IPS-NIHi11 (cell line): ENCODE measurements at regions not wholly inside any gene's neighbourhood (a gene's known extent, or its start where the extent isn't known, plus 50 kb on each side); places are given as distances from the start of the nearest gene placed in this dataset.

Source experiments
- DNase-seq: peaks from one replicate; pipeline ENCODE4 v3.0.0; 2012; ENCODE audit warnings: mixed read lengths, low spot score

DNA sequence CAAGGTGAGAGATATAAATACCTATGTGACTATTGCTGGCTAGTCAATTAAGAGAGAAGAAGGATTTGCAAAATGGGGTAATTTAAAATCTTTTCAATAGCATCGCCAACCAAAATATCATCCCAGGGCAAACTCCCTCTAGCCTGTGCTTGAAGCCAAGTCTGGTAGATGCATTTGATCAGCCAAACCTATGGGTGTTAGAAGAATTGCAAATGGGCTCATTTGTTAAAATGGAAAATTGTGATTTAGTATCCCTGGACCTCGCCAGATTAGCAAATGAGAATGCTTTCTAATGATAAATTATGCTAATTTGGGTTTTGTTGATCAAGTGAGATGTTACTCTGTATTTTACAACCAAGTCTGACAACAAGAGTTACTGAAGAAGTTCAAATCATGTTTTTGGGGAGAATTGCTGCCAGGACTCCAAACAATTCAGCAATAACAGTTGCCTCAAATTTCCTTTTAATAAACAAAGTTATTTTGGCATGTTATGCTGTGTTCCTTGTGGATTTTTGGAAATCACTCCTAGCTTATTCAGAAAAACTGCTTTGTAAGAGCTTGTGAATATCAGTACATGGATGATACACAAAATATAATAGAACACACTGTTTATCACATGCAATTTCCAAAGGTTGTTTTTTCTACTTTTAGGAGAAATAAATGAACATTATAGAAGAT lies 272.5 kb upstream of the PARD3B start:
- DNase-seq, result no peak

- DNase-seq, result no peak
Observed at GRCh38 chr2:204274429-204274828, 270.8 kb upstream of the PARD3B start.

GRCh38 chr2:204274991-204275390 lies 270.3 kb upstream of the PARD3B start:
- DNase-seq, result no peak

- DNase-seq, result no peak
Observed at GRCh38 chr2:204277226-204277625, 268.0 kb upstream of the PARD3B start.

GRCh38 chr2:204278454-204278853 lies 266.8 kb upstream of the PARD3B start:
- no peak for DNase-seq

DNA sequence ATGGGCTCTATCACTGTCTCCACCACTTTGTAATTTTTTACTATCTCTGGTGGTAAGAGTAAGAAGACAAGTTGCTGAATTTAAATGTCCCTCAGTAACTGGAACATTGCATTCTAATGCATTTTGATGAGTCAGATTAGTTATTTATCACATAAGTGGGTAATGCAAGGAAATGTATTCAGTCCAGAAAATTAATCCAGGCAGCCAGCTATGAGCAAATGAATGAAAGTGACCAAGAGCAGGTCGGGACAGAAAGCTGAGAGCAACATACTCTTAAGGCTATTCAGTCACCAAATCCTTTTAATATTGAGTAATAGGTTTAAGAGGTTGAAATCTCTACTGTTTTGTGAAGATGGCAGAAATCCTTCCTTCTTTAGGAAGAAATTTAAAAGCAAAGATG lies 265.5 kb upstream of the PARD3B start:
- no peak for DNase-seq

GRCh38 chr2:204280262-204280668 lies 265.0 kb upstream of the PARD3B start:
- no peak for DNase-seq

DNA sequence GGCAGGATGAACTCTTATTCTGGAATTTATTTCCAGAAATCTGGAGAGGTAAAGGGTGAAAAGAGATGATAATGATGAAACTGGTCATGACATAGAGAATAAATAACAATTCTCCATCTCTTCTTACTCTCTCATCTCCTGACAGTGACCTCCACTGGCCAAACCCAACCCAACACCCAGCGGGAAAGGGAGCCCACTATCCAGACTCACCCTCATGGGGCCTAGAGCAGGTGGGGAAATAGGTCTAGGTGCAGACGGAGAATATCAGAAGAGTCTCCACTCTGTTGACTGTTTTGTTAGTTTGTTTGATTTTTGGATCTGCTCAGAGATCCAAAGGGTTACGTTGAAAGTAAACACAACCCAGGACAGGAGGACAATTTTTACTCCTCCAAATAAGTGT lies 263.2 kb upstream of the PARD3B start:
- no peak for DNase-seq

DNA sequence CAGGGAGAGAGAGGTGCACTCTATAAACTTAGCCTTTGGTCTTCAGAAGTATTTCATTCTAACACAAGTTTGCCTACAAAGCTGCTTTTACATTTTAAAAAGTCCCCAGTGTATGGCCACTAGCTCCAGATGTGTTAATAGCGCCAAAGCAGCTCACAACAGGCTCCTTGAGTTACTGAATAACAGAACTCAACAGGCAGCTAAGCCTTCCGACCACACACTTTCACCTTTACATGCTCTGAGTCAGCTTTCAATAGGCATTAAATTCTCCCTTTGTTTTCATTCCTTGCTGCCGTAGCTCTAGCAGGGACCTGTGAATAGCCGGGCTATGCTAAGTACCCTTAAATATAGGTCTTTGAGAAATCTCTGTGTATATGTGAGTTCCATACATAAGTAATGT lies 262.8 kb upstream of the PARD3B start:
- DNase-seq, result peak; percentile 55

DNA sequence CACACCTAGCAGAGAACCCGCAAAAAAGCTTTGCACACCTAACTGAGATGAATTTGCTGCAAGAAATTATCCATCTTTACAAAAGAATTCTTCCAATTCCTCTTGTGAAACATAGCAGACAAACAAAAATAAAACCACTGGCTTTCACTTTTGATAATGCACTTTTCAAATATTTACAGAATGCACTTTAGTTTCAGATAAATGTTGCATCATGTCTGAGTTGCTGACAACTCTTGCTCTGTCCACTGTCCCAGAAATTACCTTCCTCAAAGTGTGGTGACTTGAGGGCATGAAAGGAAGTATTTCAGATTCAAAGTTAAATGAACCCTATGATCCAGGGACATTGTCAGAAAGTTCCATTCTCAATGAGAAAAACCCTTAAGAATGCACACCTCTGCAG lies 256.2 kb upstream of the PARD3B start:
- no peak for DNase-seq

DNA sequence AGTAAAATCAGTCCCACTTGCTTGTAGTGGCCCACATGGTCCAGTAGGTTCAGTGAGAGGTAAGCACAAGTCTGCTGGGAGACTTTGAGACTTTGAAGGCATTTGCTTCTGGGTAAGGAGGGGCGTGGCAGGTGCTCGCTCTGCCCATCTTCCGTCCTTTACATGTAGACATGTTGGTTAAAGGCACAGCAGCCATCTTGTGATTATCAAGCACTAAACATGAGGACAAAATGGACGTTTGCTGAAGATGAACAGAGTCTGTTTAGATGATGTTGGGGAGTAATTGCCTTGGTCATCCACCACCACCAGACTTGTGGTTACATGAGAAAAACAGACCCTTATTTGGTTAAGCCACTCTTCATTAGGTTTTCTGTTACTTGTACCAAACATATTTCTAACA lies 252.8 kb upstream of the PARD3B start:
- no peak for DNase-seq

DNA sequence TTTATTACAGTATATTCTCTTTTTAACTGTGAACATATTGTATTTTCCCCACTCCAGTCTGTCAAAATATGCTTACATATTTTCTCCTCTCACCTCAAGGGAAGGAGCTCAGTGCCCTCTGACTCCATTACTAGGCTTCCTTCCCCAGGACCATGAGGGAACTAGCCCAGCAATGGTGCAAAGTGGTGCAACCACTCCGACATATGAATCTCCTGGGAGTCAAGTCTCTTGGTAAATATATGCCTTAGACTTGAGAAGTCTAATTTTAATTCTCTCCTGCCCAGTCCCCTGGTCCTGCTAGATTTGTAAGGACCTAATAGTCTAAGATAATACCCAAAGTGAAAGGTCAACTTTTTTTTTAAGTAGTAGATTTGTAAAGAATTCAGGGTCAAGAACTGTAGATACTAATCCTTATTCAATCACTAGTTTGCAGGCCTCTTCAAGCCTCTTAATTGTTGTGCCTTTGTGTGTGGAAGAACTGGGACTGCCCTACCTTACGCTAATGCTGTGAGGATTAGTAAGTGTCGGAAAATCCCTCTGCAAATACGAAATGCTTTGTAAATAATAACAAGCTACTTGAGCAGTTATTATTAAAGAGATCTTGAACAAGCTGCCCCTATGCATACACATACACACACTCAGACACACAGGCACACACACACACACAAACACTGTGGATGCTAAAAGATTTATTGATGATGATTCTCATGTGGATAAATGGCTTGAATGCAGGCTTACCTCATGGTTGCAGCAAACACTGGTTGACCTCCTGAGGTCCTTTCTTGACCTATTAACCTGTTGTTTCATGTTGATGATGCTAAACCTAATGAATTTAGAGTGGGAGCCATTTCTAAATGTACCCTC lies 251.2 kb upstream of the PARD3B start:
- no peak for DNase-seq

- no peak for DNase-seq
Observed at GRCh38 chr2:204298404-204298803, 246.9 kb upstream of the PARD3B start.

GRCh38 chr2:204299766-204300165 lies 245.5 kb upstream of the PARD3B start:
- DNase-seq, result no peak

DNA sequence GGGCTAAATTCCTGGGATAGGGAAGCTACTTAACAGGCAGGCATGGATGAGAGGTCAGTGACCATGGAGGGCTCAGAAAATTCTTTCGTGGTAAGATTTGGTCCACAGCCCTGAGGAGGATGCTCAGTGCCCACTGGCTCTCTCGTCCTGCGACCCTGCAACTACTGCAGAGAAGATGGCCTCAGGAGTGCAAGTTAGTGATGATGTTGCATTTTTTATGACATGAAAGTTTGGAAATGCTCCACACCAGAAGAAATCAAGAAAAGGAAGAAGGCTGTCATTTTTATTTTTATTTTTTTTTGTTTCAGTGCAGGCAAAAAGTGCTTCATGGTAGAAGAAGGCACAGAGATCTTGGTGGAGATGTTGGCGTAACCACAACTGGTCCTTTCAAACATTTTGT lies 238.6 kb upstream of the PARD3B start:
- no peak for DNase-seq

GRCh38 chr2:204312105-204312504 lies 233.2 kb upstream of the PARD3B start:
- no peak for DNase-seq

DNA sequence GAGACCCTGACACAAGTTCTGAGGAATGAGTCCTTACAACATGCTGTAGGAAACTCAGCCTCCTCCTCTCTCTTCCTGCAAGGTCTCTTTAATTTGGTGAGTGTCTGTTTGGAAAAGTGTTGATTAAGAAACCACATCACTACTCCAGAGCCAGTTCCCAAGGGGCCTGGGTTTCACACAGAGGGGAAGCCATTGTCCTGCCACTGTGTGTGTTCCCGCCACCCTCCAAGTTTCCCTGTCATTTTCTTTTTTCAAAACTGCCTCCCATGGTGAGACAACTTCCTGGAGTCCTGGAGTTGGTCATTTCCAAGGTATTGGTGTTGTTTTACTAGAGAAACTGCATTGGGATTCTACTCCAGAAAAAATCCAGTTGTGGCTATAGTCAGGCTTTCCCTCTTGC lies 232.0 kb upstream of the PARD3B start:
- peak; percentile 57 for DNase-seq

- peak; percentile 20 for DNase-seq
Observed at GRCh38 chr2:204315236-204315662, 230.0 kb upstream of the PARD3B start.

- no peak for DNase-seq
Observed at GRCh38 chr2:204317640-204318039, 227.6 kb upstream of the PARD3B start.

DNA sequence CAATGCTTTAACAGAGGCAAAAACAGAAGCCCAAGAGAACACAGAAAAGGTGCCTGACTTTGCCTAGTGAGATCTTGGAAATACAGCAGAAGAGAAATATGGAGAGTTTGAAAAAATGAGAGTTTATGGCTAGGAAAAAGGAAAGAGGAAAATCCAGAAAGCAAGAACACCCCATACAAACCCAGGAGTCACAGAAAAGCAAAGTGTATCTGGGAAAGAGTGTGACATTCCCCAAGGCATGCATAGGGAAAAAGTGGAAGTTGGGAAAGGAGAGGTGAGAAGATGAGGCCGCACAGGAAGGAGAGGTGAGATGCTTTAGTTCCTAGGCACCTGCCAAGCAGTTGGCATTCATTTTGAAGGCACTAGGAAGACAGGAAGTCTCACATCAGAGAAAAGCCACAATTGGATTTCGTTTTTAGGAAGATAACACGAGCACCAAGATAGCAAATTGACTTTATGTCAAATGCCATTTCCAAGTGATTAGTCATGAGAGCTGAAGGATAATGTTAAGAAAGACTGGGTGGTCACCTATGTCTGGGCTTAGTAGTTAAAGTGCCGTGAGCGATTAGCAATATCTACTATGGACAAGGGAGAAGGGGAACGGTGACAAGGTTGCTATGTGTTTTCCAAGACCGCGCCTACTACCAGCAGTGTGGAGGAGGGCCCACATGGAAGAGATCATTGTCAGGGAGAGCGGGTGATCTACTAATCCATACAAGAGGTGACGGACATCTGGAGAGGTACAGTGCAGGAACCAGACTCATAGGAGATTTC lies 224.1 kb upstream of the PARD3B start:
- no peak for DNase-seq

DNA sequence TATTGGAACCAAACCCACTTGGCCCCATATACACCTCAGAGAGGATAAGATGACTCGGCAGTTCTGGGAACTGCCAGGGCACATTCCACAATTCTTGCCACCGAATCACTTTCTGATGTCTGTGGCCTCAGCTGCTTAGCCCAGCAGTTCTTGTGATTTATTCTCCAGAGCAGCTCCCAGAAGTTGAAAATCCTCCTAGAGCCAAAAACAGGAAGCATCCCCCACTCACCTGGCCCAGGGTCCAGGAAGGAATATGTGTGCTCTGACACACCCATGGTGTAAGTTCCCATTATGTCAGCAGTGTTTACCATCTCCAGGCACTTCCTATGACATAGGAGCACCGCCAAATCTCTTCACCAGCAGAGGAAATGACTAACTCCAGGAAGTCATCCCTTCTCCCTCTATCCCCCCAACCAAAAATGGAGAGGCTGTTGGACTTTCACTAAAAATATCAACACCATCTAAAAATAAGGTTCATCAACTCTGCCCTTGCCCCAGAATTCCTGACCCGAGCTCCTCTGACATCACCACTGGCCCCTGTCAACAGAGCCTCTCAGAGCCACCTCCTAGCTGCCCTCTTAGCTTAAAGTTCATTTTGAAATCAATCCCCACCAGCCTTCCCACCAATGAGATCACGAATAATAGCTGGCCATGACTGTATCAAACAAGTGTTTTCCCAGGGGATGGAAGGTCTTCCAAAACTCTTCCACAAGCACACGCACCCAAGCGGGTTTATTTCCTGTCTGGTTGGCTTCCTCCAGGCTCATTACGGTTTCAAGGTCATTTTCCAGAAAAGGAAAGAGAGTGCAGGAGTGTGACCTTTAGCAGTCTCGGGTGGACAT lies 223.1 kb upstream of the PARD3B start:
- DNase-seq, result no peak

GRCh38 chr2:204325468-204325867 lies 219.8 kb upstream of the PARD3B start:
- DNase-seq, result peak; percentile 72
